Skeletal muscle satellite cell (primary cell): ENCODE measurements at regions not wholly inside any gene's neighbourhood (a gene's known extent, or its start where the extent isn't known, plus 50 kb on each side); places are given as distances from the start of the nearest gene placed in this dataset.
"Not testable (repeated sequence)": the region's sequence is repeated elsewhere in the genome, so short reads cannot be mapped to it uniquely, and the experiment has no call there.

Source experiments
- H3K27me3 ChIP-seq: 2 replicates; pipeline ENCODE4 v1.7.0; 2013; ENCODE audit warnings: low read length; ENCODE audit not compliant: control insufficient read depth, insufficient read depth
- H3K36me3 ChIP-seq: 2 replicates; pipeline ENCODE4 v1.7.0; 2013; ENCODE audit warnings: mild to moderate bottlenecking, control low read depth, low read length; ENCODE audit not compliant: insufficient read depth
- H3K4me1 ChIP-seq: 2 replicates; pipeline ENCODE4 v1.7.0; 2013; ENCODE audit warnings: low read length; ENCODE audit not compliant: control insufficient read depth, insufficient read depth
- H3K4me2 ChIP-seq: 2 replicates; pipeline ENCODE4 v1.7.0; 2013; ENCODE audit warnings: mild to moderate bottlenecking, low read length
- H3K4me3 ChIP-seq: 2 replicates; pipeline ENCODE4 v1.7.0; 2013; ENCODE audit warnings: low read length
- H3K9ac ChIP-seq: 2 replicates; pipeline ENCODE4 v1.7.0; 2013; ENCODE audit warnings: mild to moderate bottlenecking, low read depth, low read length, moderate library complexity
- H3K9me3 ChIP-seq: replicated peaks from 2 replicates; pipeline ENCODE4 v1.7.0; 2013; ENCODE audit warnings: mild to moderate bottlenecking, control low read depth, low read length

GRCh38 chr12:83870921-83871599 lies 1041.5 kb downstream of the SLC6A15 start:
- H3K27me3 ChIP-seq, H3K4me3 ChIP-seq, H3K9ac ChIP-seq, H3K4me1 ChIP-seq, H3K4me2 ChIP-seq, H3K9me3 ChIP-seq, H3K36me3 ChIP-seq: not testable (repeated sequence)

GRCh38 chr12:83866477-83866876 lies 1046.1 kb downstream of the SLC6A15 start:
- no peak overlapping the region for H3K4me3 ChIP-seq
- no peak overlapping the region for H3K9ac ChIP-seq
- H3K27me3 ChIP-seq = no peaks in the 10 kb centered on the region
- no peaks in the 10 kb centered on the region for H3K9me3 ChIP-seq
- H3K4me2 ChIP-seq = no peak overlapping the region
- H3K4me1 ChIP-seq = no peaks in the 10 kb centered on the region
- no peaks in the 10 kb centered on the region for H3K36me3 ChIP-seq

- Histone ChIP-seq H3K4me2 (no peak overlapping the region), H3K4me3 (no peak overlapping the region), H3K4me1 (no peaks in the 10 kb centered on the region), H3K9ac (no peak overlapping the region), H3K36me3 (no peaks in the 10 kb centered on the region), H3K9me3 (no peaks in the 10 kb centered on the region), H3K27me3 (no peaks in the 10 kb centered on the region)
These were observed 1047.2 kb downstream of the SLC6A15 start for GRCh38 chr12:83865431-83865830.

- Histone ChIP-seq H3K4me2 (no peak overlapping the region), H3K4me1 (no peaks in the 10 kb centered on the region), H3K4me3 (no peak overlapping the region), H3K36me3 (no peaks in the 10 kb centered on the region), H3K9me3 (no peaks in the 10 kb centered on the region), H3K9ac (no peak overlapping the region), H3K27me3 (no peaks in the 10 kb centered on the region)
These were observed 1048.5 kb downstream of the SLC6A15 start for GRCh38 chr12:83864054-83864453.

- H3K9ac ChIP-seq = no peak overlapping the region
- no peaks in the 10 kb centered on the region for H3K27me3 ChIP-seq
- H3K9me3 ChIP-seq = no peaks in the 10 kb centered on the region
- no peak overlapping the region for H3K4me3 ChIP-seq
- no peaks in the 10 kb centered on the region for H3K36me3 ChIP-seq
- no peaks in the 10 kb centered on the region for H3K4me1 ChIP-seq
- H3K4me2 ChIP-seq = no peak overlapping the region
These were observed 1053.6 kb downstream of the SLC6A15 start for GRCh38 chr12:83859021-83859420.

DNA sequence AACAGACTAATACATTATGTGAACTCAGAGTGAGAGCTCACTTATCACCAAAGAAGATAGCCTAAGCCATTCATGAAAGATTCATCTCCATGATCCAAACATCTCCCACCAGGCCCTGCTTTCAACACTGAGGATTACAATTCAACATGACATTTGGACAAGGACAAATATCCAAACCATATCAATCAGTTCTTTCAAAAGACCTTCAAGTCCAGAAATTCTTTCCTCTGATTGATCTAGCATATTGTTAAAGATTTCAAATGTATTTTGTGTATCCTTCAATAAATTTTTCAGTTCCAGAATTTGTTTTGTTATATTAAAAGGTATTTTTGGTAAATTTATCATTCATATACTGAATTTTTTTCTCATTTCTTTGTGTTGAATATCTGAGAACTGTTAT lies 1055.8 kb downstream of the SLC6A15 start:
- Histone ChIP-seq H3K9ac (no peak overlapping the region), H3K4me2 (no peak overlapping the region), H3K9me3 (no peaks in the 10 kb centered on the region), H3K36me3 (no peaks in the 10 kb centered on the region), H3K4me1 (no peaks in the 10 kb centered on the region), H3K27me3 (no peaks in the 10 kb centered on the region), H3K4me3 (no peak overlapping the region)

DNA sequence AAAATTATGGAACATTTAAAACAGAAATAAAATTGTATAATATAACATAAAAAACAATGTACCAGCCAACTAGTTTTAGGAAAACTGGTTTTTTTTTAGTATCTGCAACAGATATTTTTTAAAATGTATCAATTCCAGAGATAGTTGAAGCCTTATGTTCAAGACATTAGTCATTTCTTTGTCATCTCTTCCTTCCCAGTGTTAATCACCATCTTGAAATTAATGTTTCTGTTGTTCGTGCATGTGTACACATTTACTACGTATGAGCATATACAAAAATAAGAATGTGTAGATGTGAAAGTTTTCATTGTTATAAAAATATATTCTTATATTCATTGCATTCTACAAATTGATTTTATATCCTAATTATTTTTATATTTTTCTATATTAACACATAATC lies 1062.1 kb downstream of the SLC6A15 start:
- Histone ChIP-seq H3K9ac (no peak overlapping the region), H3K27me3 (no peaks in the 10 kb centered on the region), H3K9me3 (no peaks in the 10 kb centered on the region), H3K4me1 (no peaks in the 10 kb centered on the region), H3K36me3 (no peaks in the 10 kb centered on the region), H3K4me3 (no peak overlapping the region), H3K4me2 (no peak overlapping the region)

DNA sequence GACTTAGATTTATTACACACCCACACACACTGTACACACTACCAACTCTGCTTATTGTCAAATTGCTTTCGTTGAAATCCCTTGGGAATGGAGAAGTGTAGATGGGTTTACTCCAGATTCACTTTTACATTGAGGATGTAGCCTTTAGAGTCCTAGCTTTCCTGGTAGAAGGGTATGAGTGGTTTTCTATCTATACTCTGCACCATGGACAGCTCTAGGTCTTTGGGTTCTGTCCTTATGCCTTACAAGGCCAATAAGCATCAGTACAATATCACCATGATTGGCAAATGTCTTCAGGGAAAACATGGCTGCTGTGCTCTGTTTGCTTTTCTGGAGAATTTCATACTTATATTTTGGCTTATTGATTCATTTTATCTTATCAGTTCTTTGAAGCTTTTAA lies 1063.9 kb downstream of the SLC6A15 start:
- H3K4me3 ChIP-seq = no peak overlapping the region
- H3K4me1 ChIP-seq = no peaks in the 10 kb centered on the region
- H3K27me3 ChIP-seq = no peaks in the 10 kb centered on the region
- H3K4me2 ChIP-seq = no peak overlapping the region
- H3K9ac ChIP-seq = no peak overlapping the region
- no peaks in the 10 kb centered on the region for H3K36me3 ChIP-seq
- H3K9me3 ChIP-seq = no peaks in the 10 kb centered on the region

GRCh38 chr12:83843541-83843940 lies 1069.1 kb downstream of the SLC6A15 start:
- Histone ChIP-seq H3K4me3 (no peak overlapping the region), H3K9me3 (no peaks in the 10 kb centered on the region), H3K9ac (no peak overlapping the region), H3K4me2 (no peak overlapping the region), H3K27me3 (no peaks in the 10 kb centered on the region), H3K36me3 (no peaks in the 10 kb centered on the region), H3K4me1 (no peaks in the 10 kb centered on the region)

DNA sequence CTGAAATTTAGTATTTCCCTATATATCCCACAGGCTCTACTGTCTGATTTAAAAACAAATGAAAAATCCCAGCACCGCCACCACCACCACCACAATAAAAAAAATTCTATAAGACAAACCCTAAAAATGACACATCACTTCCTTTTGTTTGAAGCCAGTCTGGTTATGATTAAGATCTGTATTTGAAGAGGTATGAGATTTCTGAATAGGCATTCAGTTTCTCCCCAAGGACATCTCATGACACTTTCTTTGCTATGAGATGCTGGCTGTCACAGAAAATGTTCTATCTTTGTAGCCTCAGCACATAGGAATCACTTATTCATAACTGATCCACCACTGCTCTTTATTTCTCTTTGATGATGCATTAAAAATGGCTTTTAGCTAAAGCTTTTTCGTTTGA lies 1071.0 kb downstream of the SLC6A15 start:
- no peak overlapping the region for H3K9ac ChIP-seq
- no peak overlapping the region for H3K4me3 ChIP-seq
- no peaks in the 10 kb centered on the region for H3K36me3 ChIP-seq
- no peaks in the 10 kb centered on the region for H3K4me1 ChIP-seq
- H3K4me2 ChIP-seq = no peak overlapping the region
- H3K27me3 ChIP-seq = no peaks in the 10 kb centered on the region
- no peaks in the 10 kb centered on the region for H3K9me3 ChIP-seq

GRCh38 chr12:83827860-83828259 lies 1084.7 kb downstream of the SLC6A15 start:
- H3K4me2 ChIP-seq = no peak overlapping the region
- no peaks in the 10 kb centered on the region for H3K27me3 ChIP-seq
- H3K36me3 ChIP-seq = no peaks in the 10 kb centered on the region
- H3K4me3 ChIP-seq = no peak overlapping the region
- H3K9me3 ChIP-seq = no peaks in the 10 kb centered on the region
- no peak overlapping the region for H3K9ac ChIP-seq
- no peaks in the 10 kb centered on the region for H3K4me1 ChIP-seq

- Histone ChIP-seq H3K36me3 (no peaks in the 10 kb centered on the region), H3K27me3 (no peaks in the 10 kb centered on the region), H3K4me3 (no peak overlapping the region), H3K9me3 (no peaks in the 10 kb centered on the region), H3K4me1 (no peaks in the 10 kb centered on the region), H3K4me2 (no peak overlapping the region), H3K9ac (no peak overlapping the region)
These were observed 1085.4 kb downstream of the SLC6A15 start for GRCh38 chr12:83827193-83827592.
